HEK293 (cell line): ENCODE measurements at regions not wholly inside any gene's neighbourhood (a gene's known extent, or its start where the extent isn't known, plus 50 kb on each side); places are given as distances from the start of the nearest gene placed in this dataset.

Experiments used
- CTCF ChIA-PET: fragments of 350-600 bp; formaldehyde crosslinking; extraction: SDS; loops from one replicate; lab custom pipeline; 2021; ENCODE audit warnings: antibody characterized with exemption; lab: Yijun Ruan, JAX
- POLR2A ChIA-PET: fragments of 300-600 bp; formaldehyde crosslinking; extraction: SDS; loops from one replicate; lab custom pipeline; 2020; ENCODE audit warnings: antibody characterized with exemption, inconsistent platforms; lab: Yijun Ruan, JAX
- H3K27ac ChIP-seq: fragments of 200-500 bp; sonication (Bioruptor generic); 2 replicates; pipeline ENCODE4 v1.5.1; 2014; ENCODE audit warnings: low read depth, low read length, control low read depth, inconsistent platforms; ENCODE audit errors: extremely low read depth
- H3K36me3 ChIP-seq, 2 experiments: fragments of 200-500 bp in 1 of 2; sonication (Bioruptor generic) in 1 of 2; 1 replicate in 1 of 2; 2 replicates in 1 of 2; pipeline ENCODE4 v1.5.1; 2014 to 2017; ENCODE audit warnings: inconsistent platforms in 2 of 2, low read length in 2 of 2; ENCODE audit not compliant: control insufficient read depth in 2 of 2, insufficient read depth in 1 of 2
- H3K4me1 ChIP-seq: fragments of 200-500 bp; sonication (Bioruptor generic); 2 replicates; pipeline ENCODE4 v1.5.1; 2014; ENCODE audit warnings: mild to moderate bottlenecking, low read length, inconsistent platforms; ENCODE audit not compliant: control insufficient read depth, insufficient read depth
- H3K4me3 ChIP-seq: 2 replicates; pipeline ENCODE4 v1.5.1; 2011; ENCODE audit warnings: low read depth, mild to moderate bottlenecking, control low read depth, low read length, moderate library complexity
- H3K9me3 ChIP-seq: fragments of 200-500 bp; sonication (Bioruptor generic); 2 replicates; pipeline ENCODE4 v1.5.1; 2014; ENCODE audit warnings: low read depth, low read length, inconsistent platforms; ENCODE audit not compliant: control insufficient read depth, insufficient read depth
- BCL6B ChIP-seq: fragments of 450-650 bp; formaldehyde crosslinking; IDR thresholded peaks from 2 replicates; pipeline ENCODE4 v1.5.1; 2017; ENCODE audit warnings: missing biosample characterization, missing genetic modification characterization
- ELK4 ChIP-seq: IDR thresholded peaks from 2 replicates; pipeline ENCODE4 v1.6.1; 2011; ENCODE audit warnings: mild to moderate bottlenecking, low read depth, low read length, borderline replicate concordance
- KLF7 ChIP-seq: fragments of 450-650 bp; formaldehyde crosslinking; IDR thresholded peaks from 2 replicates; pipeline ENCODE4 v1.5.1; 2016; ENCODE audit warnings: missing biosample characterization, missing genetic modification characterization, borderline replicate concordance
- KLF8 ChIP-seq: fragments of 450-650 bp; formaldehyde crosslinking; IDR thresholded peaks from 2 replicates; pipeline ENCODE4 v1.5.1; 2016; ENCODE audit warnings: missing biosample characterization, missing genetic modification characterization
- RBAK ChIP-seq: fragments of 450-650 bp; formaldehyde crosslinking; IDR thresholded peaks from 2 replicates; pipeline ENCODE4 v1.5.1; 2016; ENCODE audit warnings: missing biosample characterization, missing genetic modification characterization
- ZEB2 ChIP-seq: fragments of 450-650 bp; formaldehyde crosslinking; IDR thresholded peaks from 2 replicates; pipeline ENCODE4 v1.5.1; 2016; ENCODE audit warnings: missing biosample characterization, missing genetic modification characterization
- ZIC2 ChIP-seq: fragments of 450-650 bp; formaldehyde crosslinking; IDR thresholded peaks from 2 replicates; pipeline ENCODE4 v1.5.1; 2016; ENCODE audit warnings: missing biosample characterization, missing genetic modification characterization
- ZNF211 ChIP-seq: fragments of 450-650 bp; formaldehyde crosslinking; IDR thresholded peaks from 2 replicates; pipeline ENCODE4 v1.5.1; 2016; ENCODE audit warnings: low read depth, missing biosample characterization, missing genetic modification characterization
- ZNF214 ChIP-seq: fragments of 450-650 bp; formaldehyde crosslinking; IDR thresholded peaks from 2 replicates; pipeline ENCODE4 v1.5.1; 2017; ENCODE audit warnings: missing biosample characterization, mild to moderate bottlenecking, missing genetic modification characterization, borderline replicate concordance
- ZNF223 ChIP-seq: fragments of 450-650 bp; formaldehyde crosslinking; IDR thresholded peaks from 2 replicates; pipeline ENCODE4 v1.5.1; 2016; ENCODE audit warnings: missing biosample characterization, missing genetic modification characterization
- ZNF280D ChIP-seq: fragments of 450-650 bp; formaldehyde crosslinking; IDR thresholded peaks from 2 replicates; pipeline ENCODE4 v1.5.1; 2016; ENCODE audit warnings: missing biosample characterization, missing genetic modification characterization
- ZNF37A ChIP-seq: fragments of 450-650 bp; IDR thresholded peaks from 2 replicates; pipeline ENCODE4 v1.5.1; 2018; ENCODE audit warnings: missing biosample characterization, missing genetic modification characterization
- ZNF426 ChIP-seq: fragments of 450-650 bp; formaldehyde crosslinking; IDR thresholded peaks from 2 replicates; pipeline ENCODE4 v1.5.1; 2017; ENCODE audit warnings: missing biosample characterization, missing genetic modification characterization, mild to moderate bottlenecking, inconsistent platforms, moderate library complexity
- ZNF510 ChIP-seq: fragments of 450-650 bp; formaldehyde crosslinking; IDR thresholded peaks from 2 replicates; pipeline ENCODE4 v1.5.1; 2018; ENCODE audit warnings: mild to moderate bottlenecking, missing genetic modification characterization, missing biosample characterization; ENCODE audit not compliant: insufficient replicate concordance
- ZNF530 ChIP-seq: fragments of 450-650 bp; formaldehyde crosslinking; IDR thresholded peaks from 2 replicates; pipeline ENCODE4 v1.5.1; 2016; ENCODE audit warnings: low read depth, missing biosample characterization, missing genetic modification characterization
- ZNF560 ChIP-seq: fragments of 450-650 bp; formaldehyde crosslinking; IDR thresholded peaks from 2 replicates; pipeline ENCODE4 v1.5.1; 2017; ENCODE audit warnings: missing biosample characterization, missing genetic modification characterization, borderline replicate concordance
- ZNF561 ChIP-seq: fragments of 450-650 bp; IDR thresholded peaks from 2 replicates; pipeline ENCODE4 v1.5.1; 2018; ENCODE audit warnings: missing biosample characterization, missing genetic modification characterization, borderline replicate concordance
- ZNF626 ChIP-seq: fragments of 450-650 bp; sonication (Bioruptor Pico); formaldehyde crosslinking; IDR thresholded peaks from 2 replicates; pipeline ENCODE4 v1.5.1; 2018; ENCODE audit warnings: missing biosample characterization, missing genetic modification characterization, inconsistent platforms
- ZNF670 ChIP-seq: fragments of 450-650 bp; formaldehyde crosslinking; IDR thresholded peaks from 2 replicates; pipeline ENCODE4 v1.5.1; 2016; ENCODE audit warnings: missing biosample characterization, missing genetic modification characterization, low read depth
- ZNF701 ChIP-seq: fragments of 450-650 bp; formaldehyde crosslinking; IDR thresholded peaks from 2 replicates; pipeline ENCODE4 v1.5.1; 2016; ENCODE audit warnings: missing biosample characterization, missing genetic modification characterization
- ZNF792 ChIP-seq: fragments of 450-650 bp; formaldehyde crosslinking; IDR thresholded peaks from 2 replicates; pipeline ENCODE4 v1.5.1; 2016; ENCODE audit warnings: missing biosample characterization, missing genetic modification characterization
- ZSCAN23 ChIP-seq: fragments of 450-650 bp; formaldehyde crosslinking; IDR thresholded peaks from 2 replicates; pipeline ENCODE4 v1.5.1; 2016; ENCODE audit warnings: missing biosample characterization, missing genetic modification characterization

- H3K27ac ChIP-seq: no peak overlapping the region
- no peak overlapping the region for H3K4me3 ChIP-seq
- H3K36me3 ChIP-seq: no peaks in the 10 kb centered on the region
- H3K4me1 ChIP-seq: no peaks in the 10 kb centered on the region
- ChIA-PET POLR2A (no interaction called here), CTCF (no interaction called here)
- H3K9me3 ChIP-seq: no peaks in the 10 kb centered on the region
- TF ChIP-seq ZNF792 (tag by site-specific recombination) (no peak), KLF8 (tag by site-specific recombination) (no peak), ZIC2 (no peak), ZNF561 (no peak), ZNF223 (tag by site-specific recombination) (no peak), ZNF670 (no peak), ZEB2 (tag by site-specific recombination) (no peak)
Measured at GRCh38 chr10:36171556-36171952, 529.5 kb upstream of the FZD8 start.

GRCh38 chr10:36170943-36171501, 528.9 kb upstream of the FZD8 start:
- Histone ChIP-seq H3K9me3 (no peaks in the 10 kb centered on the region), H3K4me3 (no peak overlapping the region), H3K36me3 (no peaks in the 10 kb centered on the region), H3K4me1 (no peaks in the 10 kb centered on the region), H3K27ac (no peak overlapping the region)
- ChIA-PET CTCF (no interaction called here), POLR2A (no interaction called here)
- TF ChIP-seq BCL6B (tag by site-specific recombination): no peak
- no peak for TF ChIP-seq ZNF530 (tag by site-specific recombination)
- TF ChIP-seq ZNF510 (tag by site-specific recombination): no peak

GRCh38 chr10:36170142-36170719, 528.1 kb upstream of the FZD8 start:
- Histone ChIP-seq H3K9me3 (no peaks in the 10 kb centered on the region), H3K27ac (no peak overlapping the region), H3K36me3 (no peaks in the 10 kb centered on the region)
- CTCF ChIA-PET: no interaction called here
- TF ChIP-seq ZNF37A (no peak), ZSCAN23 (tag by site-specific recombination) (no peak), ZNF214 (no peak)
- TF ChIP-seq, all 188 proteins: peak for 0
- Histone ChIP-seq H3K4me1 (no peaks in the 10 kb centered on the region), H3K4me3 (no peak overlapping the region)
- POLR2A ChIA-PET: no interaction called here

- no peaks in the 10 kb centered on the region for H3K36me3 ChIP-seq
- H3K9me3 ChIP-seq: no peaks in the 10 kb centered on the region
- no peak for TF ChIP-seq RBAK (tag by site-specific recombination)
- no peak for TF ChIP-seq ZNF426
- TF ChIP-seq KLF7 (tag by site-specific recombination): no peak
- no peak for TF ChIP-seq ELK4
- no peak for TF ChIP-seq ZNF626
- TF ChIP-seq ZNF701 (tag by site-specific recombination): no peak
- TF ChIP-seq ZNF280D: no peak
- TF ChIP-seq ZNF560 (tag by site-specific recombination): no peak
- no peak for TF ChIP-seq ZNF211 (tag by site-specific recombination)
- TF ChIP-seq, all 188 proteins: peak for 0
- POLR2A ChIA-PET: no interaction called here
- Histone ChIP-seq H3K4me3 (no peak overlapping the region), H3K4me1 (no peaks in the 10 kb centered on the region), H3K27ac (no peak overlapping the region)
- CTCF ChIA-PET: interaction anchor here (0.6 kb wide), 1 partner anchor 12 kb away, joined by 3 read pairs; no protein-coding TSS in a partner anchor
Measured at GRCh38 chr10:36168777-36169176, 526.7 kb upstream of the FZD8 start.
